ENCODE measurements at regions not wholly inside any gene's neighbourhood (a gene's known extent, or its start where the extent isn't known, plus 50 kb on each side); places are given as distances from the start of the nearest gene placed in this dataset.

GRCh38 chrX:124254611-124255010 is 77.8 kb upstream of the TEX13D start:
- TF ChIP-seq, protein P1, sequence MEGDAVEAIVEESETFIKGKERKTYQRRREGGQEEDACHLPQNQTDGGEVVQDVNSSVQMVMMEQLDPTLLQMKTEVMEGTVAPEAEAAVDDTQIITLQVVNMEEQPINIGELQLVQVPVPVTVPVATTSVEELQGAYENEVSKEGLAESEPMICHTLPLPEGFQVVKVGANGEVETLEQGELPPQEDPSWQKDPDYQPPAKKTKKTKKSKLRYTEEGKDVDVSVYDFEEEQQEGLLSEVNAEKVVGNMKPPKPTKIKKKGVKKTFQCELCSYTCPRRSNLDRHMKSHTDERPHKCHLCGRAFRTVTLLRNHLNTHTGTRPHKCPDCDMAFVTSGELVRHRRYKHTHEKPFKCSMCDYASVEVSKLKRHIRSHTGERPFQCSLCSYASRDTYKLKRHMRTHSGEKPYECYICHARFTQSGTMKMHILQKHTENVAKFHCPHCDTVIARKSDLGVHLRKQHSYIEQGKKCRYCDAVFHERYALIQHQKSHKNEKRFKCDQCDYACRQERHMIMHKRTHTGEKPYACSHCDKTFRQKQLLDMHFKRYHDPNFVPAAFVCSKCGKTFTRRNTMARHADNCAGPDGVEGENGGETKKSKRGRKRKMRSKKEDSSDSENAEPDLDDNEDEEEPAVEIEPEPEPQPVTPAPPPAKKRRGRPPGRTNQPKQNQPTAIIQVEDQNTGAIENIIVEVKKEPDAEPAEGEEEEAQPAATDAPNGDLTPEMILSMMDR (IDR thresholded peaks at IDR 0.05), result no peak
- TF ChIP-seq ZFX (IDR thresholded peaks at IDR 0.05; ENCODE audit: borderline replicate concordance), result no peak

Measured in 22Rv1 (cell line).